Mesenchymal stem cell (in vitro differentiated cells and primary cell): ENCODE measurements at regions not wholly inside any gene's neighbourhood (a gene's known extent, or its start where the extent isn't known, plus 50 kb on each side); places are given as distances from the start of the nearest gene placed in this dataset.
A peak's percentile ranks its signal among the peaks of the same experiment; 100 is the strongest.

Source experiments
- DNase-seq: peaks from one replicate; pipeline ENCODE4 v3.0.0-alpha.2; 2013
- H2AFZ ChIP-seq: one replicate; pipeline ENCODE4 v1.6.1; 2013; ENCODE audit warnings: low read depth, mild to moderate bottlenecking, control low read depth, inconsistent platforms, low read length, moderate library complexity
- H2AK5ac ChIP-seq: 2 replicates; pipeline ENCODE4 v1.6.1; 2013; ENCODE audit warnings: low read length, moderate library complexity, mild to moderate bottlenecking, inconsistent platforms; ENCODE audit not compliant: severe bottlenecking
- H2BK120ac ChIP-seq: one replicate; pipeline ENCODE4 v1.6.1; 2013; ENCODE audit warnings: low read depth, mild to moderate bottlenecking, inconsistent platforms, low read length, moderate library complexity
- H2BK12ac ChIP-seq, 2 experiments: one replicate each; pipeline ENCODE4 v1.6.1; 2013; ENCODE audit warnings: inconsistent platforms in 2 of 2, low read length in 2 of 2, mild to moderate bottlenecking in 2 of 2, moderate library complexity in 2 of 2, control low read depth in 1 of 2
- H2BK15ac ChIP-seq: one replicate; pipeline ENCODE4 v1.6.1; 2013; ENCODE audit warnings: mild to moderate bottlenecking, low read depth, inconsistent platforms; ENCODE audit not compliant: poor library complexity, severe bottlenecking
- H2BK5ac ChIP-seq: 2 replicates; pipeline ENCODE4 v1.6.1; 2013; ENCODE audit warnings: low read depth, mild to moderate bottlenecking, low read length, control low read depth, inconsistent platforms; ENCODE audit not compliant: poor library complexity, severe bottlenecking
- H3K14ac ChIP-seq, 2 experiments: one replicate each; pipeline ENCODE4 v1.6.1; 2013; ENCODE audit warnings: inconsistent platforms in 2 of 2, low read length in 2 of 2, control low read depth in 1 of 2, mild to moderate bottlenecking in 1 of 2, moderate library complexity in 1 of 2
- H3K18ac ChIP-seq, 2 experiments: one replicate each; pipeline ENCODE4 v1.6.1; 2013; ENCODE audit warnings: inconsistent platforms in 2 of 2, low read length in 2 of 2, control low read depth in 1 of 2, low read depth in 1 of 2, mild to moderate bottlenecking in 1 of 2
- H3K23ac ChIP-seq, 2 experiments: one replicate each; pipeline ENCODE4 v1.6.1; 2013; ENCODE audit warnings: inconsistent platforms in 2 of 2, low read length in 2 of 2, mild to moderate bottlenecking in 2 of 2, moderate library complexity in 2 of 2, control low read depth in 1 of 2
- H3K27ac ChIP-seq: 2 replicates; pipeline ENCODE4 v1.5.1; 2013; ENCODE audit warnings: mild to moderate bottlenecking, moderate library complexity, low read length, control low read depth, inconsistent platforms; ENCODE audit not compliant: poor library complexity, severe bottlenecking
- H3K27me3 ChIP-seq, 2 experiments: 2 replicates each; pipeline versions ENCODE4 v1.6.1 to v1.7.0; 2013; ENCODE audit warnings: low read length in 2 of 2, mild to moderate bottlenecking in 2 of 2, moderate library complexity in 2 of 2, control low read depth in 1 of 2, inconsistent platforms in 1 of 2; ENCODE audit not compliant: control insufficient read depth in 1 of 2, insufficient read depth in 1 of 2
- H3K36me3 ChIP-seq, 2 experiments: 2 replicates each; pipeline versions ENCODE4 v1.6.1 to v1.7.0; 2013; ENCODE audit warnings: low read length in 2 of 2, control low read depth in 1 of 2, inconsistent platforms in 1 of 2, low read depth in 1 of 2, mild to moderate bottlenecking in 1 of 2; ENCODE audit not compliant: insufficient read depth in 2 of 2, control insufficient read depth in 1 of 2
- H3K4ac ChIP-seq, 2 experiments: one replicate each; pipeline ENCODE4 v1.6.1; 2013; ENCODE audit warnings: inconsistent platforms in 2 of 2, low read length in 2 of 2, mild to moderate bottlenecking in 2 of 2, moderate library complexity in 2 of 2, control low read depth in 1 of 2, low read depth in 1 of 2
- H3K4me1 ChIP-seq: 2 replicates; pipeline ENCODE4 v1.6.1; 2013; ENCODE audit warnings: low read depth, low read length, control low read depth; ENCODE audit not compliant: control insufficient read depth, insufficient read depth
- H3K4me2 ChIP-seq: 2 replicates; pipeline ENCODE4 v1.6.1; 2013; ENCODE audit warnings: low read length, mild to moderate bottlenecking, inconsistent platforms; ENCODE audit not compliant: poor library complexity, severe bottlenecking
- H3K4me3 ChIP-seq, 2 experiments: 2 replicates each; pipeline versions ENCODE4 v1.5.1 to v1.7.0; 2013; ENCODE audit warnings: low read length in 2 of 2, mild to moderate bottlenecking in 2 of 2, control low read depth in 1 of 2, low read depth in 1 of 2; ENCODE audit not compliant: insufficient read depth in 1 of 2
- H3K79me1 ChIP-seq: replicated peaks from 2 replicates; pipeline ENCODE4 v1.6.1; 2013; ENCODE audit warnings: mild to moderate bottlenecking, control low read depth, low read length, inconsistent platforms; ENCODE audit not compliant: poor library complexity, severe bottlenecking
- H3K9ac ChIP-seq: 2 replicates; pipeline ENCODE4 v1.7.0; 2013; ENCODE audit warnings: mild to moderate bottlenecking, low read length, moderate library complexity
- H3K9me3 ChIP-seq: 2 replicates; pipeline ENCODE4 v1.7.0; 2013; ENCODE audit warnings: mild to moderate bottlenecking, low read length; ENCODE audit not compliant: control insufficient read depth
- H4K8ac ChIP-seq: one replicate; pipeline ENCODE4 v1.6.1; 2013; ENCODE audit warnings: inconsistent platforms, mild to moderate bottlenecking, low read length, moderate library complexity
- H4K91ac ChIP-seq: one replicate; pipeline ENCODE4 v1.6.1; 2013; ENCODE audit warnings: mild to moderate bottlenecking, low read length, inconsistent platforms
- WGBS: methylation state at CpG from one replicate; pipeline ENCODE4 v1.1.7; 2013; ENCODE audit warnings: mixed read lengths; 5-methylcytosine and 5-hydroxymethylcytosine counted together

DNA sequence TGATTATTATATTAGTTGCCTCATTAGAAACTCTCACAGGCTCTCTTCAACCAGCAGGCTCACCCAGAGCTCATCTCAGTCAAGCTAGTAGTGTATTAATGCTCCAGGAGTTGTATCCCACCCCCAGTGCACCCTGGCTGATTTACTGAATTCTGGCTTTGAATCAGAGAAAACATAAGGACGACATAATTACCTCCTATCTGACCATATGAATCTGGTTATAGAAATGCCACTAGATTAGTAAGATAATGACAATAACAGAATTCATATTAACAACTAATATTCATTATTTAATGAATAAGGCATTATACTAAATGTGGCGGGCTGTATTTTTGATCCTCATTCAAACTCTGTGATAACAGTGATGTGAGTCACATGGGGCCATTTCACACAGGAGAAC, 1066.7 kb downstream of the TTLL7 start:
- no peak overlapping the region for H4K91ac ChIP-seq
- H2BK120ac ChIP-seq: no peak overlapping the region
- no peak overlapping the region for H2AK5ac ChIP-seq
- H3K4ac ChIP-seq: no peak overlapping the region
- no peak overlapping the region for H3K23ac ChIP-seq
- H3K79me1 ChIP-seq: no peaks in the 10 kb centered on the region
- no peak overlapping the region for H3K4me2 ChIP-seq
- peak overlapping the region; percentile 45 to 55 for H2BK12ac ChIP-seq
- 97% methylated on average over 1 of the region's 2 CpGs for WGBS
- no peaks in the 10 kb centered on the region for H3K9me3 ChIP-seq
- H3K14ac ChIP-seq: no peak overlapping the region
- no peak overlapping the region for H4K8ac ChIP-seq
- H3K18ac ChIP-seq: peak overlapping the region in 1 of 2 experiments; percentile 1
- no peak overlapping the region for H2AFZ ChIP-seq
- no peaks in the 10 kb centered on the region for H3K4me1 ChIP-seq
- no peak overlapping the region for H3K9ac ChIP-seq
- H3K4me3 ChIP-seq: no peak overlapping the region
- H3K27me3 ChIP-seq: no peaks in the 10 kb centered on the region
- no peak overlapping the region for H2BK5ac ChIP-seq
- no peak overlapping the region for H3K27ac ChIP-seq
- H3K36me3 ChIP-seq: no peaks in the 10 kb centered on the region
- no peak for DNase-seq
- H2BK15ac ChIP-seq: no peak overlapping the region

DNA sequence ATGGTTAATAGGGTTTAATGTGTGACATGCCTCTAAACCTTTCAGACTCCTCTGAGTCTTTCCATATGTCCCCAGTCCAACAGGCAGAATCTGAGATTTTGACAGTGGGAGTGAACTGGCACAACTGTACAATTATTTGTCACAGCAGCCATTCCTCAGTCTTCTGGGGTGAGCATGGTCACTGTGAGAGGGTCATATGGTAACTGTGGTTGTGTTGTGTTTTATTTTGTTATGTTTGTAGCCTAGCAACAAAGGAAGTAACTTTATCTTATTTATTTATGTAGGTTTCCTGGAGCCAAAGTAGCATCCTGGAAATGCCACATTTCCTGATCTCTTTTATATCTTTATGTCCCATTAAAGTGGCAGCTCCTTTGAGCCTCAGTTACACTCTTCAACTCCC, 1067.9 kb downstream of the TTLL7 start:
- no peak overlapping the region for H3K23ac ChIP-seq
- no peak overlapping the region for H3K18ac ChIP-seq
- no peak overlapping the region for H3K27ac ChIP-seq
- no peak overlapping the region for H2AFZ ChIP-seq
- no peak overlapping the region for H3K9ac ChIP-seq
- no peaks in the 10 kb centered on the region for H3K79me1 ChIP-seq
- no peaks in the 10 kb centered on the region for H3K4me1 ChIP-seq
- DNase-seq: peak; percentile 95
- H3K27me3 ChIP-seq: no peaks in the 10 kb centered on the region
- H2BK120ac ChIP-seq: no peak overlapping the region
- no peaks in the 10 kb centered on the region for H3K36me3 ChIP-seq
- no peak overlapping the region for H2BK12ac ChIP-seq
- H3K4me2 ChIP-seq: no peak overlapping the region
- no peak overlapping the region for H2BK5ac ChIP-seq
- H3K9me3 ChIP-seq: no peaks in the 10 kb centered on the region
- H2BK15ac ChIP-seq: no peak overlapping the region
- no peak overlapping the region for H3K14ac ChIP-seq
- H4K91ac ChIP-seq: no peak overlapping the region
- H3K4ac ChIP-seq: no peak overlapping the region
- no peak overlapping the region for H4K8ac ChIP-seq
- no peak overlapping the region for H2AK5ac ChIP-seq
- no peak overlapping the region for H3K4me3 ChIP-seq

DNA sequence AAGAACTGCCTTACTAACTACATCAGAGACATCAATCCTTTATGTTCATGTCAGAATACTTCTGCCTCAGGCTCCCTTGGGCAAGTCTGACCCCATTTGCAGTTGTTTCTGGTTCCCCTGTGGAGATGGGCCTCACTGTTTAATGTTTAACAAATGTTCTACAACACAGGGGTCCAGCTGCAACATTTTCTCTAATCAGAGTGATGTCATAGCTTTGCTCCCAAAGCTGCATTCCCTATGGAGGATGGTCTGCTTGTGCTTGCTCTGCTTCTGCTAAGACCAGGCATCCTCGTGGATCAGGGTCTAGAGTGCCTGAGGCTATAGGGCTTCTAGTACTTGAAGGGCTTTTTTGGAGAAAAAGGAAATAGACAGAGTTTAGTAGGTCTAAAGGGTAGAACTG, 1071.2 kb downstream of the TTLL7 start:
- Histone ChIP-seq H3K27me3 (no peaks in the 10 kb centered on the region), H3K36me3 (no peaks in the 10 kb centered on the region), H3K27ac (peak overlapping the region; percentile 70), H3K4me1 (no peaks in the 10 kb centered on the region), H4K8ac (no peak overlapping the region), H3K18ac (peak overlapping the region in 1 of 2 experiments; percentile 11), H2BK5ac (no peak overlapping the region), H3K4me3 (no peak overlapping the region), H3K9ac (no peak overlapping the region), H3K4me2 (no peak overlapping the region), H2BK12ac (peak overlapping the region in 1 of 2 experiments; percentile 86), H2BK15ac (no peak overlapping the region), H2BK120ac (no peak overlapping the region), H2AK5ac (no peak overlapping the region), H3K14ac (no peak overlapping the region), H2AFZ (no peak overlapping the region), H3K9me3 (no peaks in the 10 kb centered on the region), H4K91ac (no peak overlapping the region), H3K23ac (no peak overlapping the region), H3K79me1 (no peaks in the 10 kb centered on the region), H3K4ac (no peak overlapping the region)
- 55% methylated on average over 1 of the region's 1 CpG for WGBS
- peak; percentile 9 for DNase-seq

DNA sequence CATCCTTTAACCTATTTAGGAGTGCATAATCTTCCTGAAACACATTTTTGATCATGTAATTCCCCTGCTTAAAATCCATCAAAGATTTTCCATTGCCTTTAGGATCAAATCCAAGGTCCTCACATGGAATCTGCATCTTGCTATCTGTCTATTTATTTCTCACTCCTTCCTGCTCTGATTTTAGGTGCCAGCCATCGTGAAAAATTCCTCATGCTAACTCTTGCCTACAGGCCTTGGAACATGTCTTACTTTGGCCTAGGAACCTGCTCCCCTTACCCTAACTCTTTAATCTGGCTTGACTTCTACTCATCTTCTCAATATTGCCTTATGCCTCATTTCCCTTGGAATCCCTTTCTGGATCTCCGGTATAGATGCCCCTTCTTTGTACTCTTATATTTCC, 1074.3 kb downstream of the TTLL7 start:
- no peak overlapping the region for H3K23ac ChIP-seq
- H3K9me3 ChIP-seq: no peaks in the 10 kb centered on the region
- H4K8ac ChIP-seq: no peak overlapping the region
- no peak overlapping the region for H2BK120ac ChIP-seq
- no peak overlapping the region for H2BK15ac ChIP-seq
- no peak overlapping the region for H3K18ac ChIP-seq
- H2AK5ac ChIP-seq: no peak overlapping the region
- H3K27ac ChIP-seq: no peak overlapping the region
- no peaks in the 10 kb centered on the region for H3K27me3 ChIP-seq
- no peak overlapping the region for H3K14ac ChIP-seq
- no peaks in the 10 kb centered on the region for H3K36me3 ChIP-seq
- no peaks in the 10 kb centered on the region for H3K79me1 ChIP-seq
- H2AFZ ChIP-seq: no peak overlapping the region
- no peak overlapping the region for H2BK5ac ChIP-seq
- 97% methylated on average over 2 of the region's 2 CpGs for WGBS
- no peak overlapping the region for H3K4me3 ChIP-seq
- DNase-seq: no peak
- H3K4me2 ChIP-seq: no peak overlapping the region
- H3K4ac ChIP-seq: no peak overlapping the region
- H3K9ac ChIP-seq: no peak overlapping the region
- no peak overlapping the region for H2BK12ac ChIP-seq
- H4K91ac ChIP-seq: no peak overlapping the region
- H3K4me1 ChIP-seq: no peaks in the 10 kb centered on the region
